Erythroblast (primary cell): ENCODE measurements at regions not wholly inside any gene's neighbourhood (a gene's known extent, or its start where the extent isn't known, plus 50 kb on each side); places are given as distances from the start of the nearest gene placed in this dataset.

ENCODE experiments used
- GATA1 ChIP-seq: IDR thresholded peaks from 2 replicates; pipeline ENCODE4 v1.6.1; 2011; ENCODE audit warnings: low read depth, mild to moderate bottlenecking, control low read depth, low read length, moderate library complexity
- POLR2A ChIP-seq: IDR thresholded peaks from 2 replicates; pipeline ENCODE4 v1.6.1; 2011; ENCODE audit warnings: mild to moderate bottlenecking, low read length

DNA sequence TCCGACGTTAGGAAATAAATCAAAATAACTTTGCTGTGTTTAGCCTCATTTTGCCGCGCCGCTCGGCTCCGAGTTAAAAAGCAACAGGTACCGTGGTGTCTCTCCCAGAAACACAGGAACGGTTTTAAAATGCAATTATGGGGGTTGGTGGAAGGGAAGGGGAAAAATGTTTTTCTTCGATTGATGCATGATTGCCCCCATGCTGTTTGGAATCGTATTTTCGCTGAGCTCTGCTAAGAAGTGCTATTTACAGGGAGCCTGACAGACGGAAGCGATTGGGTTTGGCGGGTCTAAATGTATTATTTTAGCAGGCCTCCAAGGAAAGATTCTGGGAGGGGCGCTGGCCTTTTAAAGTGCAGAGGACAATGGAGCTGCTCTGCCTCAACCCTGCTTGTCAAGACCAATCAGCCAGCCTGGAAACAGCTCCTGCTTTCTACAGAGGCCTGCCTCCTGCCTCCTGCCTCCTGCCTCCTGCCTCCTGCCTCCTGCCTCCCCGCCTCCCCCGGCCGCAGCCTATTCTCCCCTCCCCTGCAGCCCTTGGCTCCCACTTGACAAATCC lies 156.7 kb upstream of the TLE3 start:
- no peak for TF ChIP-seq POLR2A
- no peak for TF ChIP-seq GATA1
